Transverse colon (tissue), 4 donors: ENCODE measurements at regions not wholly inside any gene's neighbourhood (a gene's known extent, or its start where the extent isn't known, plus 50 kb on each side); places are given as distances from the start of the nearest gene placed in this dataset.
"Not testable (repeated sequence)": the region's sequence is repeated elsewhere in the genome, so short reads cannot be mapped to it uniquely, and the experiment has no call there.

Experiments used
- DNase-seq: peaks from one replicate; pipeline ENCODE4 v3.0.0-alpha.2; 2019
- H3K27ac ChIP-seq, 4 donors: fragments of 200-600 bp; sonication (generic); 2 replicates each; pipeline ENCODE4 v1.5.1; 2016 to 2018; ENCODE audit warnings: inconsistent platforms in 4 of 4
- H3K27me3 ChIP-seq: fragments of 200-600 bp; sonication (generic); 2 replicates; pipeline ENCODE4 v1.5.1; 2017; ENCODE audit warnings: inconsistent platforms
- H3K36me3 ChIP-seq, 4 donors: fragments of 200-600 bp; sonication (generic); 2 replicates each; pipeline ENCODE4 v1.5.1; 2017 to 2019; ENCODE audit warnings: inconsistent platforms in 4 of 4
- H3K4me1 ChIP-seq, 4 donors: fragments of 200-600 bp; sonication (generic); 2 replicates each; pipeline ENCODE4 v1.5.1; 2017 to 2020; ENCODE audit warnings: inconsistent platforms in 4 of 4
- H3K4me3 ChIP-seq, 4 donors: fragments of 200-600 bp; sonication (generic); 1 replicate in 1 of 4; 2 replicates in 3 of 4; pipeline versions ENCODE4 v1.5.1 to v1.6.1; 2017 to 2019; ENCODE audit warnings: inconsistent platforms in 4 of 4
- H3K9me3 ChIP-seq, 2 donors: fragments of 200-600 bp; sonication (generic); 2 replicates each; pipeline ENCODE4 v1.5.1; 2017 to 2019; ENCODE audit warnings: inconsistent platforms in 2 of 2
- CTCF ChIP-seq, 5 experiments: fragments of 200-600 bp in 3 of 5; fragments of 450-650 bp in 2 of 5; sonication (generic) in 3 of 5; IDR thresholded peaks; 1 replicate in 2 of 5; 2 replicates in 3 of 5; pipeline ENCODE4 v1.5.1; 2016 to 2017; ENCODE audit warnings: antibody characterized with exemption in 5 of 5, inconsistent platforms in 3 of 5, mild to moderate bottlenecking in 2 of 5, moderate library complexity in 1 of 5
- EP300 ChIP-seq: sonication (generic); formaldehyde crosslinking; IDR thresholded peaks from one replicate; pipeline ENCODE4 v1.6.1; 2017; ENCODE audit warnings: antibody characterized with exemption, low read depth
- POLR2A ChIP-seq: fragments of 450-650 bp; IDR thresholded peaks from one replicate; pipeline ENCODE4 v1.6.1; 2016; ENCODE audit warnings: antibody characterized with exemption, mild to moderate bottlenecking, moderate library complexity
- POLR2AphosphoS5 ChIP-seq, 3 donors: sonication (generic); formaldehyde crosslinking; IDR thresholded peaks; one replicate each; pipeline ENCODE4 v1.6.1; 2016; ENCODE audit warnings: antibody characterized with exemption in 3 of 3
- WGBS, 2 donors: methylation state at CpG; one replicate each; pipeline ENCODE4 v1.1.5; 2018; ENCODE audit warnings: low coverage in 1 of 2; 5-methylcytosine and 5-hydroxymethylcytosine counted together
- in situ Hi-C, 4 donors: fragments of 200-750 bp; cut with MboI; loops; one replicate each; pipeline versions ENCODE4 v1.15.0 to v1.15.1; 2017; ENCODE audit warnings: low sequenced_read_pairs in 3 of 4, low pct_ligation_motif_present in 1 of 4, low pct_unique_long_range_greater_than_20kb in 1 of 4
- intact Hi-C: fragments of 100-400 bp; cut with DNase I; formaldehyde crosslinking; loops from one replicate; pipeline ENCODE4 v1.15.1; 2023; ENCODE audit warnings: low total_unique reads

DNA sequence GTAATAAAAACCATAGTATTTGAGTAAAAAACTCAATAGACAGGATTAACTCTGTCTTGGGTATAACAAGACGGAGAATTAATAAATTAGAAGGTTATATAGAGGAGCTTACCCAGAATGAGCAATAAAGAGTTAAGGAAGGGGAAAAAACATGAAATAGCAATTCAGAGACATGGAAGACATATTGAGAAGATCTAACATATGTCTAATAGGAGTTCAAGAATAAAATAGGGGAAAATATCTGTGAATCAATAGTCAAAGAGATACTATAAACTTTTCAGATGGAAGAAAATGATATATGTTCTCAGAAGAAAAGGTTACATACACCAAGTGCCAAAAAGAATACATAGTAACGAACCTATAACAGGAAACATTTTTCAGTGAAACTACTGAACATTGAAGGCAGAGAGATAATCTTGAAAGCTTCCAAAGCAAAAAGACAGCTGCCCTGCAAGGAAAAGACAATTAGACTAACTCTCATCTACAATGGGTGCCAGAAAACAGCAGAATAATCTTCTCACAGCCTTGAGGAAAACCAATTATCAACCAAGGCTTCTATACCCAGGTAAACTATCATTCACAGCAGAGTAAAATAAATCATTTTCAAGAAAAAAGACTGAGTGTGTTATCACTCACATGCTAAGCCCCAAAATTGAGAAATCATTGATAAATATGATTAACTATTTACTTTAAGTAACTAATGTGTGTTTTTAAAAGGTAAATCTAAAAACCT lies 106.0 kb downstream of the ENC1 start:
- intact Hi-C loops (no loop called here), in situ Hi-C loops (no loop called here)
- WGBS, 2 donors: 89 to 91% methylated on average over 2 of the region's 2 CpGs
- Histone ChIP-seq H3K9me3 (peaks cover 0 to 22% of the 10 kb centered on the region in 2 donors), H3K27me3 (no peaks in the 10 kb centered on the region), H3K4me3 (no peak overlapping the region), H3K4me1 (peaks cover 0 to 5% (median 0%) of the 10 kb centered on the region in 4 donors), H3K36me3 (no peaks in the 10 kb centered on the region), H3K27ac (no peak overlapping the region)
- no peak for TF ChIP-seq POLR2A
- no peak for TF ChIP-seq EP300
- no peak for TF ChIP-seq POLR2AphosphoS5 (IDR thresholded peaks at IDR 0.05)
- TF ChIP-seq CTCF (IDR thresholded peaks at IDR 0.05): no peak
- DNase-seq: no peak

GRCh38 chr5:74530326-74531050 lies 110.0 kb downstream of the ENC1 start:
- Histone ChIP-seq H3K36me3 (no peaks in the 10 kb centered on the region), H3K4me3 (no peak overlapping the region), H3K27ac (no peak overlapping the region), H3K9me3 (peaks cover 0 to 19% of the 10 kb centered on the region in 2 donors), H3K4me1 (no peaks in the 10 kb centered on the region), H3K27me3 (no peaks in the 10 kb centered on the region)
- in situ Hi-C loops (no loop called here), intact Hi-C loops (no loop called here)
- DNase-seq: no peak
- TF ChIP-seq POLR2A: no peak
- no peak for TF ChIP-seq CTCF (IDR thresholded peaks at IDR 0.05)
- TF ChIP-seq POLR2AphosphoS5 (IDR thresholded peaks at IDR 0.05): no peak
- 48 to 58% methylated on average over 4 of the region's 4 CpGs for WGBS, 2 donors

DNA sequence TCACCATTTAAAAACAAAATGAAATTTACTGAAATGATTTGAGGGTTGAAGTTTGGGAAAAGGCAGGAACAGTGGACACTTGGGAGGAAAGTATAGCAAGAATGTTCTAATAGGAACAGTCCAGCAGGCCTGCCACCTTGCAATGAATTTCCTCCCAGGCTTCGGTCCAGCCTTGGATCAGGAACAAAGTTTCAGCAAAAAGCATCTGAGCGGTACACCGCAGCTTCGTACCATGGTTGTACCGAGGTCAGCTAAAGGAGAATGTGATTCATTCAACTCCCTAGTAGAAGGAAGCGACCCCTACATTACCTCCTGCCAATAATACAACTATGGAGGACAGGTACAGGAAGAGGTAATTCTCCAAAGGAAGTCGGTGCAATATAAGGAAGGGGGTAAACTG lies 111.4 kb downstream of the ENC1 start:
- WGBS, 2 donors: 55 to 89% methylated on average over 6 to 7 of the region's 7 CpGs
- TF ChIP-seq CTCF (IDR thresholded peaks at IDR 0.05): no peak
- TF ChIP-seq POLR2AphosphoS5 (IDR thresholded peaks at IDR 0.05): no peak
- TF ChIP-seq POLR2A: no peak
- TF ChIP-seq EP300: no peak
- Histone ChIP-seq H3K4me3 (no peak overlapping the region), H3K27me3 (no peaks in the 10 kb centered on the region), H3K9me3 (peaks cover 0 to 7% of the 10 kb centered on the region in 2 donors), H3K27ac (no peak overlapping the region), H3K4me1 (no peaks in the 10 kb centered on the region), H3K36me3 (no peaks in the 10 kb centered on the region)
- no peak for DNase-seq
- intact Hi-C loops (no loop called here), in situ Hi-C loops (no loop called here)

DNA sequence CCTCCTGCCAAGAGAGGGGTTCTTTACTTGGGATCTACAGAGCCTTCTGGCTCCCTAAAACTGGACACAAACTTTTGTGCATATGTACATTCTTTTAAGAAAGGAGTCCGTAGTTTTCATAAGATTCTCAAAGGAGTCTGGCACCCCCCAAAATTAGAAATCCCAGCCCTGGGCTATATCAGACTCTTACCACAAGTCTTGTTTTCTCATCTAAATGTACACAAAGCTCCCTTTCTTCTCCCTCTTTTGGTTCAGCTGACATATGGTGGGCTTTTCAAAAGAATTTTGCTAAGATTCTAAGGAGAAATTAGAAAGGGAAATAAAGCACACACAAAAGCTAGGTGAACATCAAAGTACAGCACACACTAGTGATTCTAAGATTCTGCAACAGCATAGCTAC lies 114.4 kb downstream of the ENC1 start:
- in situ Hi-C loops (no loop called here), intact Hi-C loops (no loop called here)
- 91% methylated on average over 1 of the region's 1 CpG; no CpG with 5 or more reads in 1 of the 2 donors for WGBS, 2 donors
- no peak for DNase-seq
- Histone ChIP-seq H3K36me3 (no peaks in the 10 kb centered on the region), H3K9me3 (no peaks in the 10 kb centered on the region), H3K4me1 (no peaks in the 10 kb centered on the region), H3K27ac (no peak overlapping the region), H3K4me3 (no peak overlapping the region), H3K27me3 (no peaks in the 10 kb centered on the region)
- TF ChIP-seq EP300: no peak
- TF ChIP-seq CTCF (IDR thresholded peaks at IDR 0.05): no peak
- no peak for TF ChIP-seq POLR2A
- no peak for TF ChIP-seq POLR2AphosphoS5 (IDR thresholded peaks at IDR 0.05)

- WGBS, 2 donors: 85 to 100% methylated on average over 3 of the region's 3 CpGs
- intact Hi-C loops, H3K27ac ChIP-seq, H3K4me3 ChIP-seq, H3K9me3 ChIP-seq, H3K27me3 ChIP-seq, H3K4me1 ChIP-seq, DNase-seq, in situ Hi-C loops, H3K36me3 ChIP-seq: not testable (repeated sequence)
Observed at GRCh38 chr5:74524767-74525166, 115.8 kb downstream of the ENC1 start.

DNA sequence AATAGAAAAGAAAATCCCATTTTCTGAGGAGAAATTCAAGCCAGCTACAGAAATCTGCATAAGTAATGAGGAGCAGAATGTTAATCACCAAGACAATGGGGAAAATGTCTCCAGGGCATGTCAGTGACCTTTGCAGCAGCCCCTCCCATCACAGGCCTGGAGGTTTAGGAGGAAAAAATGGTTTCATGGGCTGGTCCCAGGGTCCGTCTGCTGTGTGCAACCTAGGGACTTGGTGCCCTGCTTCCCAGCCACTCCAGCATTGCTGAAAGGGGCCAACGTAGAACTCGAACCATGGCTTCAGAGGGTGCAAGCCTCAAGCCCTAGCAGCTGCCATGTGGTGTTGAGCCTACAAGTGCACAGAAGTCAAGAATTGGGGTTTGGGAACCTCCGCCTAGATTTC lies 116.8 kb downstream of the ENC1 start:
- H3K9me3 ChIP-seq, H3K36me3 ChIP-seq, H3K27ac ChIP-seq, DNase-seq, intact Hi-C loops, H3K4me3 ChIP-seq, H3K4me1 ChIP-seq, in situ Hi-C loops, H3K27me3 ChIP-seq: not testable (repeated sequence)
- WGBS, 2 donors: 95% methylated on average over 4 of the region's 4 CpGs; no CpG with 5 or more reads in 1 of the 2 donors
